ENCODE measurements at regions not wholly inside any gene's neighbourhood (a gene's known extent, or its start where the extent isn't known, plus 50 kb on each side); places are given as distances from the start of the nearest gene placed in this dataset.

GRCh38 chr5:154107010-154107409 lies 68.2 kb downstream of the MFAP3 start:
- DNase-seq: peak; percentile 22

- peak; percentile 36 for DNase-seq
These were observed 69.0 kb downstream of the MFAP3 start for GRCh38 chr5:154107756-154108155.

- no peak for DNase-seq
These were observed 70.8 kb downstream of the MFAP3 start for GRCh38 chr5:154109416-154110106.

- no peak for DNase-seq
These were observed 71.3 kb downstream of the MFAP3 start for GRCh38 chr5:154110107-154110453.

GRCh38 chr5:154110716-154111115 lies 71.9 kb downstream of the MFAP3 start:
- DNase-seq: no peak

GRCh38 chr5:154111214-154111613 lies 72.4 kb downstream of the MFAP3 start:
- no peak for DNase-seq

GRCh38 chr5:154112255-154112654 lies 73.5 kb downstream of the MFAP3 start:
- DNase-seq: no peak

GRCh38 chr5:154115291-154115690 lies 75.2 kb upstream of the GALNT10 start:
- no peak for DNase-seq

- DNase-seq: no peak
These were observed 73.5 kb upstream of the GALNT10 start for GRCh38 chr5:154117050-154117449.

- no peak for DNase-seq
These were observed 72.6 kb upstream of the GALNT10 start for GRCh38 chr5:154117930-154118329.

GRCh38 chr5:154118385-154118784 lies 72.1 kb upstream of the GALNT10 start:
- no peak for DNase-seq

GRCh38 chr5:154118893-154119336 lies 71.6 kb upstream of the GALNT10 start:
- DNase-seq: peak; percentile 72

- no peak for DNase-seq
These were observed 61.5 kb upstream of the GALNT10 start for GRCh38 chr5:154129013-154129412.

- DNase-seq: no peak
These were observed 60.6 kb upstream of the GALNT10 start for GRCh38 chr5:154129921-154130320.

GRCh38 chr5:154131817-154132216 lies 58.7 kb upstream of the GALNT10 start:
- no peak for DNase-seq

- DNase-seq: no peak
These were observed 57.7 kb upstream of the GALNT10 start for GRCh38 chr5:154132718-154133307.

GRCh38 chr5:154133591-154133990 lies 56.9 kb upstream of the GALNT10 start:
- no peak for DNase-seq

- DNase-seq: no peak
These were observed 56.0 kb upstream of the GALNT10 start for GRCh38 chr5:154134499-154134898.

GRCh38 chr5:154135125-154135817 lies 55.3 kb upstream of the GALNT10 start:
- DNase-seq: no peak

GRCh38 chr5:154136141-154136540 lies 54.4 kb upstream of the GALNT10 start:
- DNase-seq: no peak

- DNase-seq: no peak
These were observed 51.8 kb upstream of the GALNT10 start for GRCh38 chr5:154138701-154139100.

GRCh38 chr5:154140381-154140780 lies 50.2 kb upstream of the GALNT10 start:
- no peak for DNase-seq

All from islet precursor cell (in vitro differentiated cells).